ENCODE measurements at regions not wholly inside any gene's neighbourhood (a gene's known extent, or its start where the extent isn't known, plus 50 kb on each side); places are given as distances from the start of the nearest gene placed in this dataset.

DNA sequence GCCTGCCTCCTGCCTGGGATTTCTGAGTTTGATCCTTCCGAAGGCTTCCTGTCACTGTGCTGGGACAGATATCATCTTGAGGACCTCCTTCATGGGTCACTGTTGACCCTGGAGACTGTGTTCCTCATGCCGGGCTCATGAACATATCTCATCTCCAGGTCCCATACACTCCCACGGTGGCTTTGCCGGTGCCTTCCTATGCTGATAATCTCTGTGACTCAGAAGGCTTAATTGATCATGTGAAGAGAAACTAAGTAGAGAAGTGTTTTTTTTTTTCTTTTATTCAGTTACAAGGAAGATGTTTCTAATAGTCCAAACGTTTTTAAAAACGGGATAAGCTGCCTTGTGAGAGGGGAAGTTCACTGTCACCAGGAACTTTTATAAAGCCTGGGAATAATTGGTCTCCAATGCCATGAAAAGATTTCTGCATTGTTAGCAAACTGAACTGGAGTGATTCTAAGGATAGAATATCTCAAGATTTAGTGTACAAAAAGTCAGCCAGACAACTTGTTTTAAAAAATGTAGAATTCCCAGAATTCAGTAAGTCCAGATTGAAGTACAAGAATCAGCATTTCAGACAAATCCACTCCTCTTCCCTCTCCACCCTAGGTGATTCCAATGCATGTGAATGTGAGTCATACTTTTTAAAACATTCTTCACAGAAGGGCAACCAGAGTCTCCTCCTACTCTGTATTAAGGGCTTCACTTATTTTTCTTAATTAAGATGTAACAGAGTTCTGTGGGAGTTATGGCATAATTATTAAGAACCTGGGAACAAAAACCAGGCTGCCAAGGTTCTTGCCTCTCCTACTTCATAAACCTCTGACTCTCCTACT lies 139.8 kb upstream of the LGR5 start:
- 66 to 81% (median 75%) methylated on average over 6 of the region's 6 CpGs for WGBS, 4 donors
- Histone ChIP-seq H3K27me3 (no peaks in the 10 kb centered on the region), H3K4me3 (no peak overlapping the region), H3K4me1 (peaks cover 0 to 5% (median 0%) of the 10 kb centered on the region in 12 donors), H3K27ac (no peak overlapping the region), H3K9me3 (no peaks in the 10 kb centered on the region), H3K36me3 (no peaks in the 10 kb centered on the region)
- ATAC-seq (no peak), DNase-seq (no peak)
- intact Hi-C loops (cut with DNase I) = no loop called here
- TF ChIP-seq POLR2A (IDR thresholded peaks at IDR 0.05) = no peak
- TF ChIP-seq, protein P1, sequence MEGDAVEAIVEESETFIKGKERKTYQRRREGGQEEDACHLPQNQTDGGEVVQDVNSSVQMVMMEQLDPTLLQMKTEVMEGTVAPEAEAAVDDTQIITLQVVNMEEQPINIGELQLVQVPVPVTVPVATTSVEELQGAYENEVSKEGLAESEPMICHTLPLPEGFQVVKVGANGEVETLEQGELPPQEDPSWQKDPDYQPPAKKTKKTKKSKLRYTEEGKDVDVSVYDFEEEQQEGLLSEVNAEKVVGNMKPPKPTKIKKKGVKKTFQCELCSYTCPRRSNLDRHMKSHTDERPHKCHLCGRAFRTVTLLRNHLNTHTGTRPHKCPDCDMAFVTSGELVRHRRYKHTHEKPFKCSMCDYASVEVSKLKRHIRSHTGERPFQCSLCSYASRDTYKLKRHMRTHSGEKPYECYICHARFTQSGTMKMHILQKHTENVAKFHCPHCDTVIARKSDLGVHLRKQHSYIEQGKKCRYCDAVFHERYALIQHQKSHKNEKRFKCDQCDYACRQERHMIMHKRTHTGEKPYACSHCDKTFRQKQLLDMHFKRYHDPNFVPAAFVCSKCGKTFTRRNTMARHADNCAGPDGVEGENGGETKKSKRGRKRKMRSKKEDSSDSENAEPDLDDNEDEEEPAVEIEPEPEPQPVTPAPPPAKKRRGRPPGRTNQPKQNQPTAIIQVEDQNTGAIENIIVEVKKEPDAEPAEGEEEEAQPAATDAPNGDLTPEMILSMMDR (IDR thresholded peaks at IDR 0.05) = no peak

DNA sequence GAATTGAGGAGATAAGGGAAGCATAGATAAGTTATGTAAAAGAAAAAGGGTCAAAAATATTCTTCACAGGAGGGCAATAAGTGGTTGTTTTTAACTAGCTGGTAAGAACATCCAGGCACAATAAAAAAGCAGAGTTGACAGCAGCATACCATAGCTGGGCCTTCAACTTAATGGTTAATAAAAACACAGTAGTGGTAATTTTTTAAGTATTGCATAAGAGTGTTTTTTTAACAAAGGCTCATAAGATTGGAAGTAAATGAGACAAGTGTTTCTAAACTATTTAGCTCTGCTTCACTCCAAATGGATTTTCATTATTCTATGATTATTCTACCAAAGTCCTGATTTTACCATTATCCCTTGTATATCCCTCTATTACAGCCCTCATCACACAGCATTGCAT lies 140.1 kb upstream of the TSPAN8 start:
- no peak overlapping the region for H3K4me3 ChIP-seq
- no peak for ATAC-seq
- H3K27ac ChIP-seq = no peak overlapping the region
- TF ChIP-seq, protein P1 (IDR thresholded peaks at IDR 0.05) = no peak
- TF ChIP-seq POLR2A (IDR thresholded peaks at IDR 0.05) = no peak
- no peaks in the 10 kb centered on the region for H3K9me3 ChIP-seq
- H3K4me1 ChIP-seq = peaks cover 0 to 5% (median 0%) of the 10 kb centered on the region in 12 donors
- H3K27me3 ChIP-seq = no peaks in the 10 kb centered on the region
- no peaks in the 10 kb centered on the region for H3K36me3 ChIP-seq
- intact Hi-C loops (cut with DNase I) = no loop called here
- no peak for DNase-seq

GRCh38 chr12:71295953-71296352 lies 138.2 kb upstream of the TSPAN8 start:
- H3K4me3 ChIP-seq = no peak overlapping the region
- H3K27ac ChIP-seq = no peak overlapping the region
- DNase-seq = no peak
- intact Hi-C loops (cut with DNase I) = no loop called here
- H3K36me3 ChIP-seq = no peaks in the 10 kb centered on the region
- TF ChIP-seq, protein P1 (IDR thresholded peaks at IDR 0.05) = no peak
- no peak for TF ChIP-seq POLR2A (IDR thresholded peaks at IDR 0.05)
- H3K9me3 ChIP-seq = no peaks in the 10 kb centered on the region
- no peak for ATAC-seq
- WGBS, 4 donors = 77 to 88% (median 83%) methylated on average over 1 of the region's 1 CpG
- peaks cover 0 to 5% (median 0%) of the 10 kb centered on the region in 12 donors for H3K4me1 ChIP-seq
- no peaks in the 10 kb centered on the region for H3K27me3 ChIP-seq

DNA sequence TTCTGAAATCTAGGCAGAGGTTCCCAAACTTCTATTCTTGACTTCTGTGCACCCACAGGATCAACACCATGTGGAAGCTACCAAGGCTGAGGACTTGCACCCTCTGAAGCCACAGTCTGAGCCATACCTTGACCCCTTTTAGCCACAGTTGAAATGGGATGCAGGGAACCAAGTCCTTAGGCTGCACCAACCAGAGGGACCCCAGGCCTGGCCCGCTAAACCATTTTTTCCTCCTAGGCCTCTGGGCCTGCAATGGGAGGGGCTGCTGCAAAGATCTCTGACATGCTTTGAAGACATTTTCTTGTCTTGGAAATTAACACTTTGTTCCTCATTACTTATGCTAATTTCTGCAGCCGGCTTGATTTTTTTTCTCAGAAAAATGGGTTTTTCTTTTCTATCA lies 133.9 kb upstream of the TSPAN8 start:
- H3K27me3 ChIP-seq = no peaks in the 10 kb centered on the region
- H3K27ac ChIP-seq = no peak overlapping the region
- H3K36me3 ChIP-seq = no peaks in the 10 kb centered on the region
- DNase-seq (no peak), ATAC-seq (no peak)
- WGBS, 4 donors = 91 to 96% (median 94%) methylated on average over 2 of the region's 2 CpGs
- no peak overlapping the region for H3K4me3 ChIP-seq
- H3K4me1 ChIP-seq = no peaks in the 10 kb centered on the region
- TF ChIP-seq, protein P1 (IDR thresholded peaks at IDR 0.05) = no peak
- TF ChIP-seq POLR2A (IDR thresholded peaks at IDR 0.05) = no peak
- intact Hi-C loops (cut with DNase I) = no loop called here
- H3K9me3 ChIP-seq = no peaks in the 10 kb centered on the region
